ENCODE measurements at regions not wholly inside any gene's neighbourhood (a gene's known extent, or its start where the extent isn't known, plus 50 kb on each side); places are given as distances from the start of the nearest gene placed in this dataset.

DNA sequence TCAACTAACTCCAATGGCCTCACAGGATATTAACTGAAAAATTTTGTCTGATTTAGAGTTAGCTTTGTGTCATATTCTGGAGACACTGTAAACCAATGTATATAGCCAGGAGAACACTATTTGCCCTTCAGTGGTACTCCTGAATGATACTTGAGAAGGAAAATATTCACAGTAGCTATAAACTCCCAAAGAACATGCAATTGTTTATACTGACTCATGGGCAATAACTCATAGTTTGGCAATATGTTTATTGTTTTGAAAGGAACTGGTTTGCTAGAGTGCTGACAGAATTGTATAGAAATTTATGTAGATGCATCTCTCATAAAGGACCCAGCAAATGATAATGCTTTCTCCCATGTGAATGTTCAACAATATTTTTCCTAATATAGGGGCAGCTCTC is 537.6 kb downstream of the PLOD2 start:
- no peak for TF ChIP-seq EZH2 (IDR thresholded peaks at IDR 0.05; ENCODE audit: borderline replicate concordance, low read depth, low read length, poor library complexity, severe bottlenecking)
- TF ChIP-seq, protein P1, sequence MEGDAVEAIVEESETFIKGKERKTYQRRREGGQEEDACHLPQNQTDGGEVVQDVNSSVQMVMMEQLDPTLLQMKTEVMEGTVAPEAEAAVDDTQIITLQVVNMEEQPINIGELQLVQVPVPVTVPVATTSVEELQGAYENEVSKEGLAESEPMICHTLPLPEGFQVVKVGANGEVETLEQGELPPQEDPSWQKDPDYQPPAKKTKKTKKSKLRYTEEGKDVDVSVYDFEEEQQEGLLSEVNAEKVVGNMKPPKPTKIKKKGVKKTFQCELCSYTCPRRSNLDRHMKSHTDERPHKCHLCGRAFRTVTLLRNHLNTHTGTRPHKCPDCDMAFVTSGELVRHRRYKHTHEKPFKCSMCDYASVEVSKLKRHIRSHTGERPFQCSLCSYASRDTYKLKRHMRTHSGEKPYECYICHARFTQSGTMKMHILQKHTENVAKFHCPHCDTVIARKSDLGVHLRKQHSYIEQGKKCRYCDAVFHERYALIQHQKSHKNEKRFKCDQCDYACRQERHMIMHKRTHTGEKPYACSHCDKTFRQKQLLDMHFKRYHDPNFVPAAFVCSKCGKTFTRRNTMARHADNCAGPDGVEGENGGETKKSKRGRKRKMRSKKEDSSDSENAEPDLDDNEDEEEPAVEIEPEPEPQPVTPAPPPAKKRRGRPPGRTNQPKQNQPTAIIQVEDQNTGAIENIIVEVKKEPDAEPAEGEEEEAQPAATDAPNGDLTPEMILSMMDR (conservative IDR thresholded peaks at IDR 0.05; ENCODE audit: low read depth, low read length): no peak
- no peaks in the 10 kb centered on the region for H3K9me3 ChIP-seq (ENCODE audit: low read depth, low read length, poor library complexity, severe bottlenecking)
- BruUV-seq (replicated peaks): no TSS peak
- intact Hi-C loops (cut with micrococcal nuclease; ENCODE audit: unreplicated experiment): no loop called here
- no peaks in the 10 kb centered on the region for H3K36me3 ChIP-seq (ENCODE audit: insufficient read depth, low read length, poor library complexity, severe bottlenecking)
- no peak overlapping the region for H3K27ac ChIP-seq (ENCODE audit: low read depth, low read length, poor library complexity, severe bottlenecking)
- H3K4me3 ChIP-seq (ENCODE audit: low read depth, low read length, poor library complexity, severe bottlenecking): no peak overlapping the region
- ChIA-PET POLR2A (ENCODE audit: low non-redundant PET) (no interaction called here), CTCF (no interaction called here)
- no peaks in the 10 kb centered on the region for H3K27me3 ChIP-seq (replicated peaks; ENCODE audit: insufficient read depth, low read depth, low read length, poor library complexity)
- no peaks in the 10 kb centered on the region for H3K4me1 ChIP-seq (ENCODE audit: insufficient read depth, low read length, poor library complexity, severe bottlenecking)
- no peak for DNase-seq (ENCODE audit: low spot score)

DNA sequence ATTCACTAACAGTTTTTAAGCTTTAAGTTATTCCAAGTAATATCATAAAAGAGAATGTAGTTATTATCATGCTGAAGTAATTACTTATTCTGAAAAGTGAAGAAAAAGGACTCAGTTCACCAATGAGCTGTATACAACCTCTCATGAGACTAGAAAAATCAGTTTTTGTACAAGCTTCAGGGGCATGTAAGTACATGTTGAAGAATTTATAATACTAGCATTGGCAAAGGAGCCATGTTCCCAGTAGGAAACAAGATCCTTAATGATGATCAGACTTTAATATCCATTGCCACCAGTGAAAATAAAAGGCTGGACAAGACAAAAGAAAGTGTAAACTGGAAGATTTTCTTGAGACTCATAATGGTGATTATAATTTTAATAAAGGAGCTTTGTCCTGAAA is 532.8 kb downstream of the PLOD2 start:
- Histone ChIP-seq H3K4me3 (ENCODE audit: low read depth, low read length, poor library complexity, severe bottlenecking) (no peak overlapping the region), H3K36me3 (ENCODE audit: insufficient read depth, low read length, poor library complexity, severe bottlenecking) (no peaks in the 10 kb centered on the region), H3K27ac (ENCODE audit: low read depth, low read length, poor library complexity, severe bottlenecking) (no peak overlapping the region), H3K27me3 (replicated peaks; ENCODE audit: insufficient read depth, low read depth, low read length, poor library complexity) (no peaks in the 10 kb centered on the region), H3K9me3 (ENCODE audit: low read depth, low read length, poor library complexity, severe bottlenecking) (peaks cover 24% of the 10 kb centered on the region), H3K4me1 (ENCODE audit: insufficient read depth, low read length, poor library complexity, severe bottlenecking) (no peaks in the 10 kb centered on the region)
- ChIA-PET POLR2A (ENCODE audit: low non-redundant PET) (no interaction called here), CTCF (no interaction called here)
- DNase-seq (ENCODE audit: low spot score): no peak
- intact Hi-C loops (cut with micrococcal nuclease; ENCODE audit: unreplicated experiment): no loop called here
- no TSS peak for BruUV-seq (replicated peaks)
- no peak for TF ChIP-seq EZH2 (IDR thresholded peaks at IDR 0.05; ENCODE audit: borderline replicate concordance, low read depth, low read length, poor library complexity, severe bottlenecking)
- TF ChIP-seq, protein P1 (conservative IDR thresholded peaks at IDR 0.05; ENCODE audit: low read depth, low read length): no peak

DNA sequence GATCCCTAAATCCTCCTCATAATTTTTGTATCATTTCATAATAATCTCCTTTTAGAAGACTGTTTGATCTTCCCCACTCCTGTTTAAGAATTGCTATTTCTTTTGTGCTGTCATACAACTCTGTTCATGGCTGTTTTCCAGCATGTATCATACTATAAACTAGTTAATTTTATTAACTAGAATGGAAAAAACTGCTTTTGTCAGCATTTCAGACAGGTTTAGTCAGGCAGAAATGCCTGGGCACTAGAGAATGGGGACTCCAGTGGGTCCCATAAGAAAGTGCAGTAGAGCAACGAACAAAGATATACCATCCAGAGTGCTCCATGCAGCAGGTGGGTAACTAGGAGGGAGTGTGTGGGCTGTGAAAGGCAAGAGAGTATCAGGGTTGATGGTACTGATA is 523.9 kb downstream of the PLOD2 start:
- Histone ChIP-seq H3K4me3 (ENCODE audit: low read depth, low read length, poor library complexity, severe bottlenecking) (no peak overlapping the region), H3K4me1 (ENCODE audit: insufficient read depth, low read length, poor library complexity, severe bottlenecking) (no peaks in the 10 kb centered on the region), H3K36me3 (ENCODE audit: insufficient read depth, low read length, poor library complexity, severe bottlenecking) (no peaks in the 10 kb centered on the region), H3K27me3 (replicated peaks; ENCODE audit: insufficient read depth, low read depth, low read length, poor library complexity) (no peaks in the 10 kb centered on the region), H3K27ac (ENCODE audit: low read depth, low read length, poor library complexity, severe bottlenecking) (no peak overlapping the region), H3K9me3 (ENCODE audit: low read depth, low read length, poor library complexity, severe bottlenecking) (peaks cover 4% of the 10 kb centered on the region)
- DNase-seq (ENCODE audit: low spot score): no peak
- CTCF ChIA-PET: no interaction called here
- no TSS peak for BruUV-seq (replicated peaks)
- POLR2A ChIA-PET (ENCODE audit: low non-redundant PET): no interaction called here
- intact Hi-C loops (cut with micrococcal nuclease; ENCODE audit: unreplicated experiment): no loop called here
- TF ChIP-seq EZH2 (IDR thresholded peaks at IDR 0.05; ENCODE audit: borderline replicate concordance, low read depth, low read length, poor library complexity, severe bottlenecking): no peak

DNA sequence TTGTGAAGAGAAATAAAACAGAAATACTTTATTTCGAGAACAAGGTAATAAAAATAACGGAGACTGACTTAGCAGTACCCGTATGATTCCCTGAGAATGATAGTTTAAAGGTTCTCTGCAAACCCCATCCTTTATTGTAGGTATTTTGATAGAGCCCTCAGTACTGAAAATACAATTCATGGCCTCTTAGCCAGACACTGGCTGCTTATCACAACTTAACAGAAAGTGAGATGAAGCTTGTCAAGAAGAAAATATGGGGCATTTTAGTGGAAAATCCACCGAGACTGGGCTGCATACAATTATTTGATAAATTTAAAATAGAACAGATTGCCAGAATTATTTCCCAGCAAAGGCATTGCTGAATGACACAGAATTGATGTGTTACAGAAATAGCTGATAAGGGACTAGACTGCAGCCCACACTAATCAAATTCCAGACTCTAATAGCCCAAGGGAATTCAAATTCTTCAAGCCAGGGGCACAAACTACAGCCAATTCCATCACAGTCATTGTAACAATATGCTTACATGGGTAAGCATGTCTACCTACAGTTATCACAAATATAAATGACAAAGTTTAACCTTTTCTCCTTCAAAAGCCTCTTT is 521.9 kb downstream of the PLOD2 start:
- BruUV-seq (replicated peaks): no TSS peak
- H3K36me3 ChIP-seq (ENCODE audit: insufficient read depth, low read length, poor library complexity, severe bottlenecking): no peaks in the 10 kb centered on the region
- no peak overlapping the region for H3K27ac ChIP-seq (ENCODE audit: low read depth, low read length, poor library complexity, severe bottlenecking)
- no peaks in the 10 kb centered on the region for H3K27me3 ChIP-seq (replicated peaks; ENCODE audit: insufficient read depth, low read depth, low read length, poor library complexity)
- DNase-seq (ENCODE audit: low spot score): no peak
- TF ChIP-seq EZH2 (IDR thresholded peaks at IDR 0.05; ENCODE audit: borderline replicate concordance, low read depth, low read length, poor library complexity, severe bottlenecking): no peak
- TF ChIP-seq, protein P1 (conservative IDR thresholded peaks at IDR 0.05; ENCODE audit: low read depth, low read length): no peak
- H3K4me1 ChIP-seq (ENCODE audit: insufficient read depth, low read length, poor library complexity, severe bottlenecking): no peaks in the 10 kb centered on the region
- CTCF ChIA-PET: no interaction called here
- H3K9me3 ChIP-seq (ENCODE audit: low read depth, low read length, poor library complexity, severe bottlenecking): no peaks in the 10 kb centered on the region
- intact Hi-C loops (cut with micrococcal nuclease; ENCODE audit: unreplicated experiment): no loop called here
- POLR2A ChIA-PET (ENCODE audit: low non-redundant PET): no interaction called here
- no peak overlapping the region for H3K4me3 ChIP-seq (ENCODE audit: low read depth, low read length, poor library complexity, severe bottlenecking)

Measured in A673 (cell line).